ENCODE measurements at regions not wholly inside any gene's neighbourhood (a gene's known extent, or its start where the extent isn't known, plus 50 kb on each side); places are given as distances from the start of the nearest gene placed in this dataset.

DNA sequence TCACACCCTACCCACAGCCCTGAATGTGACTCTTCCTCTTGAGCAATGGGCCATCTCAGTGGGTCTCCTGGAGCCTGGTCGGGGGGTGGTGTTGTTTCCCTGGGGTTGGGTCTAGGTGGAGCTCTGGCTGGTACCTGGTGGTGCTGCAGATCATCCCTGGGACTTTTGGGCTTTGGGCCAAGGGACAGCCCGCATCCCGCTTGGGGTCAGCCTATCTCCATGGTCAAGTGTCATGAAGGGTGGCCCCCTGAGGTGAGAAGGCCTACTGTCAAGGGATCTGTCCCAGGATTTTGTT lies 202.0 kb downstream of the UBE3A start:
- intact Hi-C loops (cut with DNase I; ENCODE audit: low total_unique reads), result no loop called here
- no peak for TF ChIP-seq POLR2A (IDR thresholded peaks at IDR 0.05)
- TF ChIP-seq, protein P1, sequence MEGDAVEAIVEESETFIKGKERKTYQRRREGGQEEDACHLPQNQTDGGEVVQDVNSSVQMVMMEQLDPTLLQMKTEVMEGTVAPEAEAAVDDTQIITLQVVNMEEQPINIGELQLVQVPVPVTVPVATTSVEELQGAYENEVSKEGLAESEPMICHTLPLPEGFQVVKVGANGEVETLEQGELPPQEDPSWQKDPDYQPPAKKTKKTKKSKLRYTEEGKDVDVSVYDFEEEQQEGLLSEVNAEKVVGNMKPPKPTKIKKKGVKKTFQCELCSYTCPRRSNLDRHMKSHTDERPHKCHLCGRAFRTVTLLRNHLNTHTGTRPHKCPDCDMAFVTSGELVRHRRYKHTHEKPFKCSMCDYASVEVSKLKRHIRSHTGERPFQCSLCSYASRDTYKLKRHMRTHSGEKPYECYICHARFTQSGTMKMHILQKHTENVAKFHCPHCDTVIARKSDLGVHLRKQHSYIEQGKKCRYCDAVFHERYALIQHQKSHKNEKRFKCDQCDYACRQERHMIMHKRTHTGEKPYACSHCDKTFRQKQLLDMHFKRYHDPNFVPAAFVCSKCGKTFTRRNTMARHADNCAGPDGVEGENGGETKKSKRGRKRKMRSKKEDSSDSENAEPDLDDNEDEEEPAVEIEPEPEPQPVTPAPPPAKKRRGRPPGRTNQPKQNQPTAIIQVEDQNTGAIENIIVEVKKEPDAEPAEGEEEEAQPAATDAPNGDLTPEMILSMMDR (IDR thresholded peaks at IDR 0.05), result no peak
- no peaks in the 10 kb centered on the region for H3K27me3 ChIP-seq
- H3K4me3 ChIP-seq, result no peak overlapping the region
- no peaks in the 10 kb centered on the region for H3K36me3 ChIP-seq
- no peak for DNase-seq
- no peaks in the 10 kb centered on the region for H3K4me1 ChIP-seq
- H3K27ac ChIP-seq, result no peak overlapping the region
- no peaks in the 10 kb centered on the region for H3K9me3 ChIP-seq

DNA sequence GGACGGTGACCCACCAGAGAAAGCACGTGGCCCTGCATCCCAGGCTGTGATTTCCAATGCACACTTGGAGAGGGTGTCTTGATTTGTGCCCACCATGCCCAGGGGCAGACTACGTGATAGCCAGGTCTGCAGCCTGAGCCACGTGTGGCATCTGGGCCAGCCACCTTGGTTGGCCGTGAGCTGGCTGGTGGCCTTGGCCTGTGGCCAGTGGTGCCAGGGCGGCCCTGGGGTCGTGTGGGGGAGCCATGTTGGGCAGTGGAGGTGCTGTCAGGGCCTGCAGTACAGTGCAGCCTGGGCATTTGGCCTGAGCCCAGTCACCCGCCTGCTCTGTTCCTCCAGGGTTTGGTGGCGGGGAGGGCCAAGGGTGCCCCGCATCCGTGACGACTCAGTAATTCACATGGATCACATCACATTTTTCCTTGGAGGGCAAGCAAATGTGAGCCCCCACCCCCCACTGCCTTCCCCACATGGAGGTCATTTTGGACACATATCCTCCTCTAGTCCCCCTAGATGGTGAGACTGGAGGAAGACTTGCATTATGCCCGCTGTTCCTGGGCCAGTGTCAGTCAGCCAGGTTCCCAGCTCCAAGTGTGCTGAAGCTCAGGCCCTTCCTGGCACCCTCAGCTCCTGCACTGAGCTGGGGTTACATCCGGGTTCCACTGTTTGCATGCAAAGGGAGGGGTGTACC lies 201.4 kb downstream of the UBE3A start:
- no peaks in the 10 kb centered on the region for H3K9me3 ChIP-seq

DNA sequence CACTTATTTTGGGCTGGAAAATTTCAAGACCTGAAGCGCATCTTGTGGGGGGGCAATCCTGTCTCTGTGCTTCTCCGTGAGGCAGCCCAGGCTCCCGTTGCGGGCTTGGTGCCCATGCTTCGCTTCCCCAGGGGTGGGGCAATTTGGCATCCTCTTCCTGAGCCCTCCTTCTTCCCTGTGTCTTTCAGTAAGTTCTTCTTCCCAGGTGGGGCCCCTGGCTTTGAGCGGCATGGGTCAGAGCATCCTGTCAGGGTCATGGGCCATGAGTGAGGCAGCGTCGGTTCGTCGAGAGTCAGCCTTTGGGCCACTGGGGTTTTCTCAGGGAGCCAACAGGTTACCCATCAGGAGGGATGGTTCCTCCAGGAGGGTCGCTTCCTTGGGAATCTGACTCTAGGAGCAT lies 200.7 kb downstream of the UBE3A start:
- Histone ChIP-seq H3K36me3 (no peaks in the 10 kb centered on the region), H3K27me3 (no peaks in the 10 kb centered on the region), H3K4me3 (no peak overlapping the region), H3K4me1 (no peaks in the 10 kb centered on the region), H3K27ac (no peak overlapping the region), H3K9me3 (no peaks in the 10 kb centered on the region)
- TF ChIP-seq, protein P1 (IDR thresholded peaks at IDR 0.05), result no peak
- no peak for TF ChIP-seq POLR2A (IDR thresholded peaks at IDR 0.05)
- no peak for DNase-seq
- intact Hi-C loops (cut with DNase I; ENCODE audit: low total_unique reads), result no loop called here

More for the DNA sequence above, 201.4 kb downstream of the UBE3A start:
- TF ChIP-seq, protein P1 (IDR thresholded peaks at IDR 0.05), result no peak
- no peak for TF ChIP-seq POLR2A (IDR thresholded peaks at IDR 0.05)
- no peaks in the 10 kb centered on the region for H3K36me3 ChIP-seq
- intact Hi-C loops (cut with DNase I; ENCODE audit: low total_unique reads), result no loop called here
- no peak for DNase-seq
- no peak overlapping the region for H3K27ac ChIP-seq
- H3K4me3 ChIP-seq, result no peak overlapping the region
- no peaks in the 10 kb centered on the region for H3K27me3 ChIP-seq
- no peaks in the 10 kb centered on the region for H3K4me1 ChIP-seq

DNA sequence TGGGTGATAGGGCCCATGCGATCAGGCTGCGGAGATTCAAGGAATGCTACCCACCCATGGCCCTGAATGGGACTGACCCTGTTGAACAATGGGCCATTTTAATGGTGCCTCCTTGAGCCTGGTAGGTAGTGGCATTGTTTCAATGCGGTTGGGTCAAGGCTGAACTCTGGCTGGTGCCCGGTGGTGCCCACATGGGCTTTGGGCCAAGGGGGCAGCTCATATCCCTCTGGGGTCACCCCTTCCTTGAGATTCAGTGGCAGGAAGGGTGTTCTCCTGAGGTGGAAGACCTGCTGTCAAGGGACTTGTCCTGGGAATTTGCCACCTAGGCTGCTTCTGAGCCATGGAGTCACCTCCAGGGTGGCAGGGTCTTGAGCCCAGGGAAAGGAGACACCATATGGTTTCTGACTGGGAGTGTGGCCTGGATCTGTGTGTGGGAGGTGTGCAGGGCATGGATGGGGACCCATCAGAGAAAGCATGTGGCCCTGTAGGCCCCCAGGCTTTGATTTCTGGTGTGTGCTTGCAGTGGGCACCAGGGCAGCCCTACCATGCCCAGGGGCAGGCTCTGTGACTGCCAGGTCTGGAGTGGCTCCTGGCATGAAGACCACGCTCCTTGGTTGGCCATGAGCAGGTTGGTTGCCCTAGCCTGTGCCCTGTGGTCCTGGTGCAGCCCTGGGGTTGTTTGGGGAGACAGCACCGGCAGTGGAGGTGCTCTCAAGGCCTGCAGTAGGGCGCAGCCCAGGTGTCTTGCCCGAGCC lies 199.9 kb downstream of the UBE3A start:
- Histone ChIP-seq H3K27me3 (no peaks in the 10 kb centered on the region), H3K4me3 (no peak overlapping the region), H3K36me3 (no peaks in the 10 kb centered on the region), H3K4me1 (no peaks in the 10 kb centered on the region), H3K27ac (no peak overlapping the region), H3K9me3 (no peaks in the 10 kb centered on the region)
- no peak for DNase-seq
- TF ChIP-seq, protein P1 (IDR thresholded peaks at IDR 0.05), result no peak
- intact Hi-C loops (cut with DNase I; ENCODE audit: low total_unique reads), result no loop called here

DNA sequence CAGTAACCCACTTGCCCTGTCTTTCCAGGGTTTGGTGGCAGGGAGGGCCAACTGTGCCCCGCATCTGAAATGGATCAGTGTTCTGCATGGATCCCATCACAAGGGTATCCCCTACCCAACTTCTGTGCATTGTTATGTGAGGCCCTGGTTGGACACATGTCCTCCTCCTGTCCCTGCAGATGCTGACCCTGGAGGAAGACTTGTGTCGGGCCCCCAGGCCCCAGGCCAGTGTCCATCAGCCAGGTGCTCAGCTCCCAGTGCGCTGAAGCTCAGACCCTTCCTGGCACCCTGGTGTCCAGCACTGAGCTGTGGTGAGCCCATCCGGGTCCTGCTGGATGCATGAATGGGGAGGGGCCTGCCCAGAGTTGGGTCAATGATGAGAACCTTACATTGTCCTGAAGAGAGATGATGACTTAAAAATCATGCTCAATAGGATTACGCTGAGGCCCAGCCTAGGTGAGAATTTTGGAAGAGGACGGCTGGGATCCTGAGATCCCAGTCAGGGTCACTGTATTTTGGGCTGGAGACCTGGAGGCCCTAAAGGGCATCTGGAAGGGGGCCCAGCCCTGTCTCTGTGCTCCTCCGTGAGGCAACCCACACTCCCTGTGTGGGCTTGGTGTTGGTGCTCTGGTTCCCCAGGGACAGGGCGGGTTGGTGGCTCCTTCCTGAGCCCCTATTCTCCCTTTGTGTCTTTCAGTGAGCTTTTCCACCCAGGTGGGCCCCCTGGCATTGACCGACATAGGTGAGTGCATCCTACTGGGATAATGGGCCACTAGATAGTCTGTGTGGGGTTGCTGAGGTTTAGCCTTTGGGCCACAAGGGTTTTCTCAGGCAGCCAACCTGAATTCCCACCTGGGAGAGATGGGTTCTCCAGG lies 199.1 kb downstream of the UBE3A start:
- H3K9me3 ChIP-seq, result no peaks in the 10 kb centered on the region
- intact Hi-C loops (cut with DNase I; ENCODE audit: low total_unique reads), result no loop called here
- no peak overlapping the region for H3K4me3 ChIP-seq
- TF ChIP-seq, protein P1 (IDR thresholded peaks at IDR 0.05), result no peak
- TF ChIP-seq POLR2A (IDR thresholded peaks at IDR 0.05), result no peak
- no peaks in the 10 kb centered on the region for H3K27me3 ChIP-seq
- no peaks in the 10 kb centered on the region for H3K4me1 ChIP-seq
- H3K36me3 ChIP-seq, result no peaks in the 10 kb centered on the region
- no peak overlapping the region for H3K27ac ChIP-seq
- no peak for DNase-seq

Data from uterus (tissue), 3 donors.